WTC11 (cell line): ENCODE measurements at regions not wholly inside any gene's neighbourhood (a gene's known extent, or its start where the extent isn't known, plus 50 kb on each side); places are given as distances from the start of the nearest gene placed in this dataset.

ENCODE experiments used
- ATAC-seq: fragments of 200-7000 bp; cut with Tn5 transposase; 2 replicates; pipeline ENCODE4 v1.10.0; 2021; ENCODE audit warnings: mild to moderate bottlenecking, moderate library complexity
- CTCF ChIA-PET: fragments of 300-600 bp; sonication (Branson Sonifier 250); formaldehyde crosslinking; loops from one replicate; lab custom pipeline; 2021; ENCODE audit warnings: antibody characterized with exemption; lab: Charles Lee
- POLR2A ChIA-PET: fragments of 350-600 bp; sonication (Branson Sonifier 250); formaldehyde crosslinking; loops from one replicate; lab custom pipeline; 2021; ENCODE audit warnings: antibody characterized with exemption; lab: Charles Lee
- DNase-seq: peaks from one replicate; pipeline ENCODE4 v3.0.0; 2021; ENCODE audit warnings: low spot score
- H3K27ac Mint-ChIP-seq: 2 replicates; pipeline ENCODE4 v1.8.0; 2021; ENCODE audit warnings: mixed read lengths
- H3K27me3 Mint-ChIP-seq: 2 replicates; pipeline ENCODE4 v1.8.0; 2021; ENCODE audit warnings: low read depth, mild to moderate bottlenecking, moderate library complexity, mixed read lengths
- H3K36me3 Mint-ChIP-seq: 2 replicates; pipeline ENCODE4 v1.8.0; 2021; ENCODE audit warnings: mixed read lengths
- H3K4me1 Mint-ChIP-seq: 2 replicates; pipeline ENCODE4 v1.8.0; 2022; ENCODE audit warnings: mixed read lengths
- H3K4me3 Mint-ChIP-seq: 2 replicates; pipeline ENCODE4 v1.8.0; 2021; ENCODE audit warnings: mild to moderate bottlenecking, moderate library complexity, mixed read lengths
- H3K9me3 Mint-ChIP-seq: 2 replicates; pipeline ENCODE4 v1.8.0; 2021; ENCODE audit warnings: mixed read lengths
- ATF1 ChIP-seq: sonication (generic); formaldehyde crosslinking; IDR thresholded peaks from 2 replicates; pipeline ENCODE4 v1.8.1; 2023; ENCODE audit warnings: mild to moderate bottlenecking, moderate library complexity, missing genetic modification reagents
- CBFB ChIP-seq: sonication (generic); formaldehyde crosslinking; IDR thresholded peaks from 2 replicates; pipeline ENCODE4 v1.8.1; 2022; ENCODE audit warnings: mild to moderate bottlenecking, low read depth, missing genetic modification reagents
- ESRRA ChIP-seq: sonication (generic); formaldehyde crosslinking; IDR thresholded peaks from 2 replicates; pipeline ENCODE4 v1.8.1; 2022; ENCODE audit warnings: mild to moderate bottlenecking, missing genetic modification reagents, borderline replicate concordance
- FOXJ3 ChIP-seq: sonication (generic); formaldehyde crosslinking; IDR thresholded peaks from 2 replicates; pipeline ENCODE4 v1.9.0; 2021; ENCODE audit warnings: missing genetic modification reagents, mild to moderate bottlenecking, borderline replicate concordance
- GABPB1 ChIP-seq: sonication (generic); formaldehyde crosslinking; IDR thresholded peaks from 2 replicates; pipeline ENCODE4 v1.8.1; 2023; ENCODE audit warnings: mild to moderate bottlenecking, missing genetic modification reagents
- IRF2 ChIP-seq: sonication (generic); formaldehyde crosslinking; IDR thresholded peaks from 2 replicates; pipeline ENCODE4 v1.8.0; 2022; ENCODE audit warnings: low read depth, missing genetic modification reagents, borderline replicate concordance
- NR2C2 ChIP-seq: sonication (generic); formaldehyde crosslinking; IDR thresholded peaks from 2 replicates; pipeline ENCODE4 v1.8.0; 2022; ENCODE audit warnings: mild to moderate bottlenecking, missing genetic modification reagents
- SMAD3 ChIP-seq: sonication (generic); formaldehyde crosslinking; IDR thresholded peaks from 2 replicates; pipeline ENCODE4 v1.8.0; 2022; ENCODE audit warnings: missing genetic modification reagents, mild to moderate bottlenecking, borderline replicate concordance
- SMAD4 ChIP-seq: sonication (generic); formaldehyde crosslinking; IDR thresholded peaks from 2 replicates; pipeline ENCODE4 v1.8.0; 2022; ENCODE audit warnings: mild to moderate bottlenecking, missing genetic modification reagents
- SOX15 ChIP-seq: fragments of 250-450 bp; sonication (Bioruptor Pico); IDR thresholded peaks from 2 replicates; pipeline ENCODE4 v1.9.0; 2021; ENCODE audit warnings: mild to moderate bottlenecking
- ZNF232 ChIP-seq: sonication (generic); formaldehyde crosslinking; IDR thresholded peaks from 2 replicates; pipeline ENCODE4 v1.8.0; 2022; ENCODE audit warnings: mild to moderate bottlenecking, missing genetic modification reagents
- TF ChIP-seq, protein P1 (sequence below): sonication (generic); formaldehyde crosslinking; conservative IDR thresholded peaks from 2 replicates; pipeline ENCODE4 v1.8.1; 2023; ENCODE audit warnings: mild to moderate bottlenecking, low read depth, missing genetic modification reagents, moderate library complexity
- TF ChIP-seq, protein P2 (sequence below): sonication (generic); formaldehyde crosslinking; IDR thresholded peaks from 2 replicates; pipeline ENCODE4 v1.8.1; 2023; ENCODE audit warnings: mild to moderate bottlenecking, missing genetic modification reagents, moderate library complexity
- TF ChIP-seq, protein P3 (sequence below): sonication (generic); formaldehyde crosslinking; IDR thresholded peaks from 2 replicates; pipeline ENCODE4 v1.8.0; 2023; ENCODE audit warnings: mild to moderate bottlenecking, missing genetic modification reagents
- TF ChIP-seq, protein P4 (sequence below): sonication (generic); formaldehyde crosslinking; IDR thresholded peaks from 2 replicates; pipeline ENCODE4 v1.8.0; 2023; ENCODE audit warnings: missing genetic modification reagents, mild to moderate bottlenecking, borderline replicate concordance
- TF ChIP-seq, protein P5 (sequence below): sonication (generic); formaldehyde crosslinking; conservative IDR thresholded peaks from 2 replicates; pipeline ENCODE4 v1.8.1; 2022; ENCODE audit warnings: mild to moderate bottlenecking, missing genetic modification reagents
- TF ChIP-seq, protein P6 (sequence below): fragments of 250-450 bp; sonication (Bioruptor Pico); IDR thresholded peaks from 2 replicates; pipeline ENCODE4 v2.1.2; 2022; ENCODE audit warnings: mild to moderate bottlenecking, moderate library complexity
- TF ChIP-seq, protein P7 (sequence below): fragments of 250-450 bp; sonication (Bioruptor Pico); IDR thresholded peaks from 2 replicates; pipeline ENCODE4 v1.9.0; 2021; ENCODE audit warnings: moderate library complexity, mild to moderate bottlenecking, inconsistent platforms, borderline replicate concordance

DNA sequence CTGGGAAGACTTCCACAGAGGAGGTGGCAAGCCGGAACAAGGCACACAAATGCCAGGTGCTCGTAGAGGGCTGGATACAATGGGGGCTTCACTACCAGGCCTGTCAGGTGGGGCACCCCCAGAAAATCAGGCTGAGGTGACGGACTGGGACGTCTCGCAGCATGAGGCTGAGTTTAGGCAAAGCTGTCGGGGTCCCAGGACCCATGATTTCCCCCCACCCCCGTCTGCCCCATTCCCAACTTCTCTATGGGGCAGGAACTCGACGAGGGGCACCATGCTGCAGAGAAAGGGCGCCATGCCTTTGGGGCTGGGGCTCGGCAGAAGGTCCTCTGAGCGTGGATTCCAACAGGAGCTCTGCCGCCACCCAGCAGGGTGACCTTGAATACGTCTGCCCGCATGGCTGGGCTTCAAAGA, 65.7 kb upstream of the HES1 start:
- no peak for DNase-seq
- Mint-ChIP-seq H3K4me3 (peak overlapping the region; percentile 64), H3K27ac (no peak overlapping the region), H3K36me3 (peaks cover 27% of the 10 kb centered on the region), H3K27me3 (peaks cover 51% of the 10 kb centered on the region), H3K4me1 (peaks cover 10% of the 10 kb centered on the region), H3K9me3 (peaks cover 32% of the 10 kb centered on the region)
- no peak for ATAC-seq
- POLR2A ChIA-PET, result interaction anchor here (1.3 kb wide), 1 partner anchor 10 kb away, joined by 5 read pairs; no protein-coding TSS in a partner anchor
- TF ChIP-seq, protein P1, sequence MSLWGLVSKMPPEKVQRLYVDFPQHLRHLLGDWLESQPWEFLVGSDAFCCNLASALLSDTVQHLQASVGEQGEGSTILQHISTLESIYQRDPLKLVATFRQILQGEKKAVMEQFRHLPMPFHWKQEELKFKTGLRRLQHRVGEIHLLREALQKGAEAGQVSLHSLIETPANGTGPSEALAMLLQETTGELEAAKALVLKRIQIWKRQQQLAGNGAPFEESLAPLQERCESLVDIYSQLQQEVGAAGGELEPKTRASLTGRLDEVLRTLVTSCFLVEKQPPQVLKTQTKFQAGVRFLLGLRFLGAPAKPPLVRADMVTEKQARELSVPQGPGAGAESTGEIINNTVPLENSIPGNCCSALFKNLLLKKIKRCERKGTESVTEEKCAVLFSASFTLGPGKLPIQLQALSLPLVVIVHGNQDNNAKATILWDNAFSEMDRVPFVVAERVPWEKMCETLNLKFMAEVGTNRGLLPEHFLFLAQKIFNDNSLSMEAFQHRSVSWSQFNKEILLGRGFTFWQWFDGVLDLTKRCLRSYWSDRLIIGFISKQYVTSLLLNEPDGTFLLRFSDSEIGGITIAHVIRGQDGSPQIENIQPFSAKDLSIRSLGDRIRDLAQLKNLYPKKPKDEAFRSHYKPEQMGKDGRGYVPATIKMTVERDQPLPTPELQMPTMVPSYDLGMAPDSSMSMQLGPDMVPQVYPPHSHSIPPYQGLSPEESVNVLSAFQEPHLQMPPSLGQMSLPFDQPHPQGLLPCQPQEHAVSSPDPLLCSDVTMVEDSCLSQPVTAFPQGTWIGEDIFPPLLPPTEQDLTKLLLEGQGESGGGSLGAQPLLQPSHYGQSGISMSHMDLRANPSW (CRISPR knock-in tag), result no peak
- TF ChIP-seq FOXJ3 (0 out of 2 replicates have a peak, but pooled peaks have one; percentile 31), SMAD3 (CRISPR knock-in tag) (no peak), CBFB (CRISPR knock-in tag) (no peak), IRF2 (CRISPR knock-in tag) (no peak), ESRRA (CRISPR knock-in tag) (no peak), ZNF232 (CRISPR knock-in tag) (0 out of 2 replicates have a peak, but pooled peaks have one; percentile 46), NR2C2 (CRISPR knock-in tag) (peak; percentile 64; the same call in 1 of the 2 replicates), SMAD4 (no peak), SOX15 (CRISPR knock-in tag) (no peak), ATF1 (CRISPR knock-in tag) (0 out of 2 replicates have a peak, but pooled peaks have one; percentile 34), GABPB1 (CRISPR knock-in tag) (no peak)
- TF ChIP-seq, protein P2, sequence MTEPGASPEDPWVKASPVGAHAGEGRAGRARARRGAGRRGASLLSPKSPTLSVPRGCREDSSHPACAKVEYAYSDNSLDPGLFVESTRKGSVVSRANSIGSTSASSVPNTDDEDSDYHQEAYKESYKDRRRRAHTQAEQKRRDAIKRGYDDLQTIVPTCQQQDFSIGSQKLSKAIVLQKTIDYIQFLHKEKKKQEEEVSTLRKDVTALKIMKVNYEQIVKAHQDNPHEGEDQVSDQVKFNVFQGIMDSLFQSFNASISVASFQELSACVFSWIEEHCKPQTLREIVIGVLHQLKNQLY, result no peak
- TF ChIP-seq, protein P3, sequence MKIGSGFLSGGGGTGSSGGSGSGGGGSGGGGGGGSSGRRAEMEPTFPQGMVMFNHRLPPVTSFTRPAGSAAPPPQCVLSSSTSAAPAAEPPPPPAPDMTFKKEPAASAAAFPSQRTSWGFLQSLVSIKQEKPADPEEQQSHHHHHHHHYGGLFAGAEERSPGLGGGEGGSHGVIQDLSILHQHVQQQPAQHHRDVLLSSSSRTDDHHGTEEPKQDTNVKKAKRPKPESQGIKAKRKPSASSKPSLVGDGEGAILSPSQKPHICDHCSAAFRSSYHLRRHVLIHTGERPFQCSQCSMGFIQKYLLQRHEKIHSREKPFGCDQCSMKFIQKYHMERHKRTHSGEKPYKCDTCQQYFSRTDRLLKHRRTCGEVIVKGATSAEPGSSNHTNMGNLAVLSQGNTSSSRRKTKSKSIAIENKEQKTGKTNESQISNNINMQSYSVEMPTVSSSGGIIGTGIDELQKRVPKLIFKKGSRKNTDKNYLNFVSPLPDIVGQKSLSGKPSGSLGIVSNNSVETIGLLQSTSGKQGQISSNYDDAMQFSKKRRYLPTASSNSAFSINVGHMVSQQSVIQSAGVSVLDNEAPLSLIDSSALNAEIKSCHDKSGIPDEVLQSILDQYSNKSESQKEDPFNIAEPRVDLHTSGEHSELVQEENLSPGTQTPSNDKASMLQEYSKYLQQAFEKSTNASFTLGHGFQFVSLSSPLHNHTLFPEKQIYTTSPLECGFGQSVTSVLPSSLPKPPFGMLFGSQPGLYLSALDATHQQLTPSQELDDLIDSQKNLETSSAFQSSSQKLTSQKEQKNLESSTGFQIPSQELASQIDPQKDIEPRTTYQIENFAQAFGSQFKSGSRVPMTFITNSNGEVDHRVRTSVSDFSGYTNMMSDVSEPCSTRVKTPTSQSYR (CRISPR knock-in tag), result peak; percentile 91; the same call in 1 of the 2 replicates
- TF ChIP-seq, protein P4, sequence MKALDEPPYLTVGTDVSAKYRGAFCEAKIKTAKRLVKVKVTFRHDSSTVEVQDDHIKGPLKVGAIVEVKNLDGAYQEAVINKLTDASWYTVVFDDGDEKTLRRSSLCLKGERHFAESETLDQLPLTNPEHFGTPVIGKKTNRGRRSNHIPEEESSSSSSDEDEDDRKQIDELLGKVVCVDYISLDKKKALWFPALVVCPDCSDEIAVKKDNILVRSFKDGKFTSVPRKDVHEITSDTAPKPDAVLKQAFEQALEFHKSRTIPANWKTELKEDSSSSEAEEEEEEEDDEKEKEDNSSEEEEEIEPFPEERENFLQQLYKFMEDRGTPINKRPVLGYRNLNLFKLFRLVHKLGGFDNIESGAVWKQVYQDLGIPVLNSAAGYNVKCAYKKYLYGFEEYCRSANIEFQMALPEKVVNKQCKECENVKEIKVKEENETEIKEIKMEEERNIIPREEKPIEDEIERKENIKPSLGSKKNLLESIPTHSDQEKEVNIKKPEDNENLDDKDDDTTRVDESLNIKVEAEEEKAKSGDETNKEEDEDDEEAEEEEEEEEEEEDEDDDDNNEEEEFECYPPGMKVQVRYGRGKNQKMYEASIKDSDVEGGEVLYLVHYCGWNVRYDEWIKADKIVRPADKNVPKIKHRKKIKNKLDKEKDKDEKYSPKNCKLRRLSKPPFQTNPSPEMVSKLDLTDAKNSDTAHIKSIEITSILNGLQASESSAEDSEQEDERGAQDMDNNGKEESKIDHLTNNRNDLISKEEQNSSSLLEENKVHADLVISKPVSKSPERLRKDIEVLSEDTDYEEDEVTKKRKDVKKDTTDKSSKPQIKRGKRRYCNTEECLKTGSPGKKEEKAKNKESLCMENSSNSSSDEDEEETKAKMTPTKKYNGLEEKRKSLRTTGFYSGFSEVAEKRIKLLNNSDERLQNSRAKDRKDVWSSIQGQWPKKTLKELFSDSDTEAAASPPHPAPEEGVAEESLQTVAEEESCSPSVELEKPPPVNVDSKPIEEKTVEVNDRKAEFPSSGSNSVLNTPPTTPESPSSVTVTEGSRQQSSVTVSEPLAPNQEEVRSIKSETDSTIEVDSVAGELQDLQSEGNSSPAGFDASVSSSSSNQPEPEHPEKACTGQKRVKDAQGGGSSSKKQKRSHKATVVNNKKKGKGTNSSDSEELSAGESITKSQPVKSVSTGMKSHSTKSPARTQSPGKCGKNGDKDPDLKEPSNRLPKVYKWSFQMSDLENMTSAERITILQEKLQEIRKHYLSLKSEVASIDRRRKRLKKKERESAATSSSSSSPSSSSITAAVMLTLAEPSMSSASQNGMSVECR, result no peak
- TF ChIP-seq, protein P5, sequence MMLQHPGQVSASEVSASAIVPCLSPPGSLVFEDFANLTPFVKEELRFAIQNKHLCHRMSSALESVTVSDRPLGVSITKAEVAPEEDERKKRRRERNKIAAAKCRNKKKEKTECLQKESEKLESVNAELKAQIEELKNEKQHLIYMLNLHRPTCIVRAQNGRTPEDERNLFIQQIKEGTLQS (CRISPR knock-in tag), result no peak
- TF ChIP-seq, protein P6, sequence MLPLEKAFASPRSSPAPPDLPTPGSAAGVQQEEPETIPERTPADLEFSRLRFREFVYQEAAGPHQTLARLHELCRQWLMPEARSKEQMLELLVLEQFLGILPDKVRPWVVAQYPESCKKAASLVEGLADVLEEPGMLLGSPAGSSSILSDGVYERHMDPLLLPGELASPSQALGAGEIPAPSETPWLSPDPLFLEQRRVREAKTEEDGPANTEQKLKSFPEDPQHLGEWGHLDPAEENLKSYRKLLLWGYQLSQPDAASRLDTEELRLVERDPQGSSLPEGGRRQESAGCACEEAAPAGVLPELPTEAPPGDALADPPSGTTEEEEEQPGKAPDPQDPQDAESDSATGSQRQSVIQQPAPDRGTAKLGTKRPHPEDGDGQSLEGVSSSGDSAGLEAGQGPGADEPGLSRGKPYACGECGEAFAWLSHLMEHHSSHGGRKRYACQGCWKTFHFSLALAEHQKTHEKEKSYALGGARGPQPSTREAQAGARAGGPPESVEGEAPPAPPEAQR, result no peak
- TF ChIP-seq, protein P7, sequence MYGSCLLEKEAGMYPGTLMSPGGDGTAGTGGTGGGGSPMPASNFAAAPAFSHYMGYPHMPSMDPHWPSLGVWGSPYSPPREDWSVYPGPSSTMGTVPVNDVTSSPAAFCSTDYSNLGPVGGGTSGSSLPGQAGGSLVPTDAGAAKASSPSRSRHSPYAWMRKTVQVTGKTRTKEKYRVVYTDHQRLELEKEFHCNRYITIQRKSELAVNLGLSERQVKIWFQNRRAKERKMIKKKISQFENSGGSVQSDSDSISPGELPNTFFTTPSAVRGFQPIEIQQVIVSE (CRISPR knock-in tag), result no peak
- CTCF ChIA-PET, result interaction anchor here (1.0 to 1.1 kb wide), 2 partner anchors 217 to 258 kb away, joined by 3 read pairs; no protein-coding TSS in a partner anchor
